HG03139 (cell line): ENCODE measurements at regions not wholly inside any gene's neighbourhood (a gene's known extent, or its start where the extent isn't known, plus 50 kb on each side); places are given as distances from the start of the nearest gene placed in this dataset.
"Not testable (repeated sequence)": the region's sequence is repeated elsewhere in the genome, so short reads cannot be mapped to it uniquely, and the experiment has no call there.

Experiments used
- ATAC-seq: cut with Tn5 transposase; IDR thresholded peaks from one replicate; pipeline ENCODE4 v1.9.1; 2021; ENCODE audit not compliant: unreplicated experiment

GRCh38 chr2:235432741-235433520, 60.9 kb upstream of the AGAP1 start:
- no peak for ATAC-seq

- no peak for ATAC-seq
Measured at GRCh38 chr2:235433860-235434259, 60.0 kb upstream of the AGAP1 start.

- no peak for ATAC-seq
Measured at GRCh38 chr2:235439959-235440662, 53.7 kb upstream of the AGAP1 start.

DNA sequence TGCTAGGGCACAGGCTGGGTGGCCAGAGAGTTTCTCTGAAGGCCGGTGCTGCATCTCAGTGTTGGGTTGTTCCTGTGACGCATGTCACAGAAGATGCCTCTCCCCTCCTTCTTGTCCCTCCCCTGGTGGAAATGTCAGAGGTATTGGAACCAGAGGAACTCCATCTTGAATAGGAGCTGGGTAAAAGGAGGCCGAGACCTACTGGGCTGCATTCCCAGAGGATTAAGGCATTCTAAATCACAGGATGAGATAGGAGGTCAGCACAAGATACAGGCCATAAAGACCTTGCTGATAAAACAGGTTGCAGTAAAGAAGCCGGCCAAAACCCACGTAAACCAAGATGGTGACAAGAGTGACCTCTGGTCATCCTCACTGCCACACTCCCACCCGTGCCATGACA, 50.3 kb upstream of the AGAP1 start:
- not testable (repeated sequence) for ATAC-seq
